ENCODE measurements at regions not wholly inside any gene's neighbourhood (a gene's known extent, or its start where the extent isn't known, plus 50 kb on each side); places are given as distances from the start of the nearest gene placed in this dataset.

DNA sequence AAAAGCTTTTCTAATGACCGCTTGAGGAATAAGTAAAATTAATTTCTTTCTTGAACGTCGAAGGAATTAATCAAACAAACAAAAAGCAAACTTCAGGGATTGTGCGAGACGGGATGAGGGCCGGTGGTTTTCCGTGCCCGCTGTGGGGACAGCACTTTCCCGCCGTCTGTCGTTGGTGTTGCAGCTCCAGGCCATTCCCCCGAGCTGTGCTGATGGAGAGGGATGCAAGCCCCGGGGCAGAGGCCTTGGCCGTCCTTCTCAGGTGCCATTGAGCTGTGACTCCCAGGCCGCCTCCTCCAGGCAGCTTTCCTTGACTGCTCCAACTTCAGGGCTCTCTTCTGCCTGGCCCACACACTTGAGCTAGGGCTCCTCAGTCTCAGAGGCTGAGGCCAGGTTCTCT, 109.0 kb upstream of the C14orf180 start:
- peaks cover 4% of the 10 kb centered on the region for H3K27me3 Mint-ChIP-seq (ENCODE audit: insufficient read depth, low read depth, poor library complexity)
- H3K4me2 ChIP-seq, result no peak overlapping the region
- H3K4me1 Mint-ChIP-seq, result peaks cover 5% of the 10 kb centered on the region; the same call in 2 of the 3 replicates
- H3K36me3 ChIP-seq (ENCODE audit: insufficient read depth), result no peaks in the 10 kb centered on the region
- H3K79me2 ChIP-seq (replicated peaks; ENCODE audit: insufficient read depth), result no peaks in the 10 kb centered on the region
- H2AFZ ChIP-seq, result no peak overlapping the region
- no peaks in the 10 kb centered on the region; the same call in 2 of the 3 replicates for H3K36me3 Mint-ChIP-seq (ENCODE audit: low read depth)
- no peak overlapping the region for H3K27ac Mint-ChIP-seq
- ATAC-seq, result no peak
- no peak for DNase-seq (ENCODE audit: low spot score)
- no peaks in the 10 kb centered on the region for H3F3A ChIP-seq (replicated peaks; ENCODE audit: low read depth)
- no peak overlapping the region for H3K4me3 ChIP-seq
- no peak overlapping the region for H3K4me3 Mint-ChIP-seq
- no peak overlapping the region for H3K27ac ChIP-seq (ENCODE audit: low read depth)
- no peaks in the 10 kb centered on the region; the same call in 2 of the 3 replicates for H3K9me3 Mint-ChIP-seq
- H3K27me3 ChIP-seq (ENCODE audit: insufficient read depth), result no peaks in the 10 kb centered on the region
- no peaks in the 10 kb centered on the region for H4K20me1 ChIP-seq (replicated peaks; ENCODE audit: insufficient read depth)
- H3K4me1 ChIP-seq (ENCODE audit: insufficient read depth), result no peaks in the 10 kb centered on the region
- no peaks in the 10 kb centered on the region for H3K9me2 ChIP-seq (ENCODE audit: insufficient read depth)
- no peak for TF ChIP-seq ZNF114 (CRISPR knock-in tag; IDR thresholded peaks at IDR 0.05)
- TF ChIP-seq, protein P1, sequence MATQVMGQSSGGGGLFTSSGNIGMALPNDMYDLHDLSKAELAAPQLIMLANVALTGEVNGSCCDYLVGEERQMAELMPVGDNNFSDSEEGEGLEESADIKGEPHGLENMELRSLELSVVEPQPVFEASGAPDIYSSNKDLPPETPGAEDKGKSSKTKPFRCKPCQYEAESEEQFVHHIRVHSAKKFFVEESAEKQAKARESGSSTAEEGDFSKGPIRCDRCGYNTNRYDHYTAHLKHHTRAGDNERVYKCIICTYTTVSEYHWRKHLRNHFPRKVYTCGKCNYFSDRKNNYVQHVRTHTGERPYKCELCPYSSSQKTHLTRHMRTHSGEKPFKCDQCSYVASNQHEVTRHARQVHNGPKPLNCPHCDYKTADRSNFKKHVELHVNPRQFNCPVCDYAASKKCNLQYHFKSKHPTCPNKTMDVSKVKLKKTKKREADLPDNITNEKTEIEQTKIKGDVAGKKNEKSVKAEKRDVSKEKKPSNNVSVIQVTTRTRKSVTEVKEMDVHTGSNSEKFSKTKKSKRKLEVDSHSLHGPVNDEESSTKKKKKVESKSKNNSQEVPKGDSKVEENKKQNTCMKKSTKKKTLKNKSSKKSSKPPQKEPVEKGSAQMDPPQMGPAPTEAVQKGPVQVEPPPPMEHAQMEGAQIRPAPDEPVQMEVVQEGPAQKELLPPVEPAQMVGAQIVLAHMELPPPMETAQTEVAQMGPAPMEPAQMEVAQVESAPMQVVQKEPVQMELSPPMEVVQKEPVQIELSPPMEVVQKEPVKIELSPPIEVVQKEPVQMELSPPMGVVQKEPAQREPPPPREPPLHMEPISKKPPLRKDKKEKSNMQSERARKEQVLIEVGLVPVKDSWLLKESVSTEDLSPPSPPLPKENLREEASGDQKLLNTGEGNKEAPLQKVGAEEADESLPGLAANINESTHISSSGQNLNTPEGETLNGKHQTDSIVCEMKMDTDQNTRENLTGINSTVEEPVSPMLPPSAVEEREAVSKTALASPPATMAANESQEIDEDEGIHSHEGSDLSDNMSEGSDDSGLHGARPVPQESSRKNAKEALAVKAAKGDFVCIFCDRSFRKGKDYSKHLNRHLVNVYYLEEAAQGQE (IDR thresholded peaks at IDR 0.05; ENCODE audit: unreplicated experiment), result no peak
- TF ChIP-seq EZH2 (IDR thresholded peaks at IDR 0.05; ENCODE audit: low read depth, unreplicated experiment), result no peak
- no peak for TF ChIP-seq POLR2AphosphoS5 (IDR thresholded peaks at IDR 0.05; ENCODE audit: low read depth)

DNA sequence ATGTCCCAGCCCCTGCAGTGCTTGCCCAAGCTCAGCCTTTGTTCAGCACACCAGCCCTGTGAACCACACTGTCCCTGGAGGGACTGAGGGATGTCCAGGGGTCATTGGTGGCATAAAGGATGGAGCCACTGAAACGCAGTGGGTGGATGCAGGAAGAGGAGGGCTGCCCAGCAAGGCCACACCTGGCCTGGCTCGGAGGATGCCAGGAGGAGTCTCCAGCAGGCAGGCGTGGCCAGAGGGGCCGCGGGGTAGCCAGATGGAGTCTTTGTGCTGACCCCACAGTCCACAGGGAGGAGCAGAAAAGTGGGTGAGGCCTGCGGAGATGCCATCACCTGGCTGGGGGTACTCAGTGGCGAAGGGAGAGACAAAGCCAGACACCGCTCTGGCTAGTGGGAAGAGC, 108.5 kb upstream of the C14orf180 start:
- Histone ChIP-seq H3K79me2 (replicated peaks; ENCODE audit: insufficient read depth) (no peaks in the 10 kb centered on the region), H3K4me2 (no peak overlapping the region), H4K20me1 (replicated peaks; ENCODE audit: insufficient read depth) (no peaks in the 10 kb centered on the region), H3K27me3 (ENCODE audit: insufficient read depth) (no peaks in the 10 kb centered on the region), H3K36me3 (ENCODE audit: insufficient read depth) (no peaks in the 10 kb centered on the region), H3K4me3 (no peak overlapping the region), H2AFZ (no peak overlapping the region), H3F3A (replicated peaks; ENCODE audit: low read depth) (no peaks in the 10 kb centered on the region), H3K27ac (ENCODE audit: low read depth) (no peak overlapping the region), H3K4me1 (ENCODE audit: insufficient read depth) (no peaks in the 10 kb centered on the region), H3K9me2 (ENCODE audit: insufficient read depth) (no peaks in the 10 kb centered on the region)
- Mint-ChIP-seq H3K9me3 (no peaks in the 10 kb centered on the region; the same call in 2 of the 3 replicates), H3K27me3 (ENCODE audit: insufficient read depth, low read depth, poor library complexity) (peaks cover 4% of the 10 kb centered on the region), H3K36me3 (ENCODE audit: low read depth) (no peaks in the 10 kb centered on the region; the same call in 2 of the 3 replicates), H3K4me3 (no peak overlapping the region), H3K27ac (no peak overlapping the region), H3K4me1 (peaks cover 5% of the 10 kb centered on the region; the same call in 2 of the 3 replicates)
- TF ChIP-seq, protein P2, sequence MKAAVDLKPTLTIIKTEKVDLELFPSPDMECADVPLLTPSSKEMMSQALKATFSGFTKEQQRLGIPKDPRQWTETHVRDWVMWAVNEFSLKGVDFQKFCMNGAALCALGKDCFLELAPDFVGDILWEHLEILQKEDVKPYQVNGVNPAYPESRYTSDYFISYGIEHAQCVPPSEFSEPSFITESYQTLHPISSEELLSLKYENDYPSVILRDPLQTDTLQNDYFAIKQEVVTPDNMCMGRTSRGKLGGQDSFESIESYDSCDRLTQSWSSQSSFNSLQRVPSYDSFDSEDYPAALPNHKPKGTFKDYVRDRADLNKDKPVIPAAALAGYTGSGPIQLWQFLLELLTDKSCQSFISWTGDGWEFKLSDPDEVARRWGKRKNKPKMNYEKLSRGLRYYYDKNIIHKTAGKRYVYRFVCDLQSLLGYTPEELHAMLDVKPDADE (IDR thresholded peaks at IDR 0.05), result no peak
- TF ChIP-seq EZH2 (IDR thresholded peaks at IDR 0.05; ENCODE audit: low read depth, unreplicated experiment) (no peak), STAT1 (IDR thresholded peaks at IDR 0.05; ENCODE audit: unreplicated experiment) (no peak), JUNB (IDR thresholded peaks at IDR 0.05; ENCODE audit: unreplicated experiment) (no peak), ZNF331 (CRISPR knock-in tag; IDR thresholded peaks at IDR 0.05; ENCODE audit: low read depth) (no peak), CREB1 (CRISPR knock-in tag; IDR thresholded peaks at IDR 0.05; ENCODE audit: low read depth) (no peak), POLR2AphosphoS5 (IDR thresholded peaks at IDR 0.05; ENCODE audit: low read depth) (no peak), NANOG (IDR thresholded peaks at IDR 0.05; ENCODE audit: borderline replicate concordance) (no peak)
- TF ChIP-seq, protein P1 (IDR thresholded peaks at IDR 0.05; ENCODE audit: unreplicated experiment), result no peak
- TF ChIP-seq, protein P3, sequence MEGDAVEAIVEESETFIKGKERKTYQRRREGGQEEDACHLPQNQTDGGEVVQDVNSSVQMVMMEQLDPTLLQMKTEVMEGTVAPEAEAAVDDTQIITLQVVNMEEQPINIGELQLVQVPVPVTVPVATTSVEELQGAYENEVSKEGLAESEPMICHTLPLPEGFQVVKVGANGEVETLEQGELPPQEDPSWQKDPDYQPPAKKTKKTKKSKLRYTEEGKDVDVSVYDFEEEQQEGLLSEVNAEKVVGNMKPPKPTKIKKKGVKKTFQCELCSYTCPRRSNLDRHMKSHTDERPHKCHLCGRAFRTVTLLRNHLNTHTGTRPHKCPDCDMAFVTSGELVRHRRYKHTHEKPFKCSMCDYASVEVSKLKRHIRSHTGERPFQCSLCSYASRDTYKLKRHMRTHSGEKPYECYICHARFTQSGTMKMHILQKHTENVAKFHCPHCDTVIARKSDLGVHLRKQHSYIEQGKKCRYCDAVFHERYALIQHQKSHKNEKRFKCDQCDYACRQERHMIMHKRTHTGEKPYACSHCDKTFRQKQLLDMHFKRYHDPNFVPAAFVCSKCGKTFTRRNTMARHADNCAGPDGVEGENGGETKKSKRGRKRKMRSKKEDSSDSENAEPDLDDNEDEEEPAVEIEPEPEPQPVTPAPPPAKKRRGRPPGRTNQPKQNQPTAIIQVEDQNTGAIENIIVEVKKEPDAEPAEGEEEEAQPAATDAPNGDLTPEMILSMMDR (conservative IDR thresholded peaks at IDR 0.05; ENCODE audit: low read depth in 2 of 2), result no peak
- no peak for DNase-seq (ENCODE audit: low spot score)
- no peak for ATAC-seq

Data from GM23338 (cell line).